ENCODE measurements at regions not wholly inside any gene's neighbourhood (a gene's known extent, or its start where the extent isn't known, plus 50 kb on each side); places are given as distances from the start of the nearest gene placed in this dataset.

DNA sequence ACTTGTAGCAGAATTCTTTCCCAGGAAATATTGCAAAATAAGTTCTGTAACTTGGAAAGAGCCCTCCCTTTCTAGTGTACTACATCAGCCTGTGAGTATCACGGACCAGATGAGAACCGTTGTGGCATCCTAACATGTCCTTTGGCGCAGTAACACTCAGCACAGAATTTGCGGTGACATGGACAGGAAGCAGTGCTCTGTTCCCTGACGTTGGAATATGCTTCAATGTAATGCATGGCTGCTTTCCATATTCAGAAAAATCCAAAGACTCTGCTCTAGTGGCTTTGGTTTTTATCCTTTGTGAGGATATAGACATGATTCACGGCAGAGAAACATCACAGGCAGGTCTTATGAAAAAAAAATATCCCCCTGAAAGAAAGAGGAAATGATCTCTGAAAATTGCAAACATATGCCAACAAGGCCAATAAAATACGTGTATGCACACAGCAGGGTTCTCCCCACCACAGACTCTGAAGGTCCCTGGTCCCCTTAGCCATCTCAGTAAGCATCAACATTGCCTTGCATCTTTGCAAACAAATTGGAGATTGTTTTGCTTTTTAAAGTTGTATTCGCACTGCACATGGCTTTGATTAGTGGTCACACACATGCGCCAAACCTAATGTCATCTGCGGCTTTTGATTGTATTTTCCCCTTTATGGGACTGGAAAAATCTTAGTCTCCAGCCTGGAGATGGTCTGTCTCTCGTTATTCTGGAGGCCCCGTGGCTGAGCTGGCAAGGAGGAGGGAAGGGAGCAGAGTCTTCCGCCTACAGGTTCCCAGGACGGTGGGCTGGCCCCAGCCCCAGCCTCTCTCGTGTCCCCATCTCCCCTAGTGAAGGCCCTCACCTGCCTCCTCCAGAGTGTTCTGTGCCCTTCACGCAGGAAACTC lies 122.9 kb downstream of the COPS8 start:
- 0 out of 2 replicates have a peak, but pooled peaks have one; percentile 9 for TF ChIP-seq SIN3A (IDR thresholded peaks at IDR 0.05; ENCODE audit: borderline replicate concordance, low read depth, low read length)
- peak; percentile 59 for TF ChIP-seq PBX3 (IDR thresholded peaks at IDR 0.05)
- TF ChIP-seq, protein P1, sequence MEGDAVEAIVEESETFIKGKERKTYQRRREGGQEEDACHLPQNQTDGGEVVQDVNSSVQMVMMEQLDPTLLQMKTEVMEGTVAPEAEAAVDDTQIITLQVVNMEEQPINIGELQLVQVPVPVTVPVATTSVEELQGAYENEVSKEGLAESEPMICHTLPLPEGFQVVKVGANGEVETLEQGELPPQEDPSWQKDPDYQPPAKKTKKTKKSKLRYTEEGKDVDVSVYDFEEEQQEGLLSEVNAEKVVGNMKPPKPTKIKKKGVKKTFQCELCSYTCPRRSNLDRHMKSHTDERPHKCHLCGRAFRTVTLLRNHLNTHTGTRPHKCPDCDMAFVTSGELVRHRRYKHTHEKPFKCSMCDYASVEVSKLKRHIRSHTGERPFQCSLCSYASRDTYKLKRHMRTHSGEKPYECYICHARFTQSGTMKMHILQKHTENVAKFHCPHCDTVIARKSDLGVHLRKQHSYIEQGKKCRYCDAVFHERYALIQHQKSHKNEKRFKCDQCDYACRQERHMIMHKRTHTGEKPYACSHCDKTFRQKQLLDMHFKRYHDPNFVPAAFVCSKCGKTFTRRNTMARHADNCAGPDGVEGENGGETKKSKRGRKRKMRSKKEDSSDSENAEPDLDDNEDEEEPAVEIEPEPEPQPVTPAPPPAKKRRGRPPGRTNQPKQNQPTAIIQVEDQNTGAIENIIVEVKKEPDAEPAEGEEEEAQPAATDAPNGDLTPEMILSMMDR (IDR thresholded peaks at IDR 0.05), result no peak
- TF ChIP-seq, protein P2, sequence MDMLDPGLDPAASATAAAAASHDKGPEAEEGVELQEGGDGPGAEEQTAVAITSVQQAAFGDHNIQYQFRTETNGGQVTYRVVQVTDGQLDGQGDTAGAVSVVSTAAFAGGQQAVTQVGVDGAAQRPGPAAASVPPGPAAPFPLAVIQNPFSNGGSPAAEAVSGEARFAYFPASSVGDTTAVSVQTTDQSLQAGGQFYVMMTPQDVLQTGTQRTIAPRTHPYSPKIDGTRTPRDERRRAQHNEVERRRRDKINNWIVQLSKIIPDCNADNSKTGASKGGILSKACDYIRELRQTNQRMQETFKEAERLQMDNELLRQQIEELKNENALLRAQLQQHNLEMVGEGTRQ (IDR thresholded peaks at IDR 0.05; ENCODE audit: borderline replicate concordance, low read depth, low read length), result no peak
- TF ChIP-seq POLR2AphosphoS5 (IDR thresholded peaks at IDR 0.05; ENCODE audit: low read depth, low read length), result no peak
- TF ChIP-seq, protein P3, sequence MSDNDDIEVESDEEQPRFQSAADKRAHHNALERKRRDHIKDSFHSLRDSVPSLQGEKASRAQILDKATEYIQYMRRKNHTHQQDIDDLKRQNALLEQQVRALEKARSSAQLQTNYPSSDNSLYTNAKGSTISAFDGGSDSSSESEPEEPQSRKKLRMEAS (IDR thresholded peaks at IDR 0.05; ENCODE audit: low read depth), result no peak; the same call in 1 of the 2 replicates
- no peak for TF ChIP-seq MEF2A (IDR thresholded peaks at IDR 0.05; ENCODE audit: borderline replicate concordance, low read depth)
- TF ChIP-seq TAF1 (IDR thresholded peaks at IDR 0.05; ENCODE audit: borderline replicate concordance, low read depth, low read length), result no peak
- TF ChIP-seq FOXM1 (IDR thresholded peaks at IDR 0.05; ENCODE audit: low read depth), result no peak
- TF ChIP-seq, protein P4, sequence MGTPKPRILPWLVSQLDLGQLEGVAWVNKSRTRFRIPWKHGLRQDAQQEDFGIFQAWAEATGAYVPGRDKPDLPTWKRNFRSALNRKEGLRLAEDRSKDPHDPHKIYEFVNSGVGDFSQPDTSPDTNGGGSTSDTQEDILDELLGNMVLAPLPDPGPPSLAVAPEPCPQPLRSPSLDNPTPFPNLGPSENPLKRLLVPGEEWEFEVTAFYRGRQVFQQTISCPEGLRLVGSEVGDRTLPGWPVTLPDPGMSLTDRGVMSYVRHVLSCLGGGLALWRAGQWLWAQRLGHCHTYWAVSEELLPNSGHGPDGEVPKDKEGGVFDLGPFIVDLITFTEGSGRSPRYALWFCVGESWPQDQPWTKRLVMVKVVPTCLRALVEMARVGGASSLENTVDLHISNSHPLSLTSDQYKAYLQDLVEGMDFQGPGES (IDR thresholded peaks at IDR 0.05; ENCODE audit: low read depth, low read length), result no peak
- no peak for TF ChIP-seq GABPA (IDR thresholded peaks at IDR 0.05; ENCODE audit: low read depth)
- peak; percentile 57 to 75; a peak in 2 of 4 replicates for TF ChIP-seq EP300 (IDR thresholded peaks at IDR 0.05; ENCODE audit: borderline replicate concordance in 1 of 2, low read depth in 1 of 2, low read length in 1 of 2)
- no peak for TF ChIP-seq YY1 (IDR thresholded peaks at IDR 0.05; ENCODE audit: low read depth)
- no peak for TF ChIP-seq ELF1 (IDR thresholded peaks at IDR 0.05)
